Endodermal cell (in vitro differentiated cells): ENCODE measurements at regions not wholly inside any gene's neighbourhood (a gene's known extent, or its start where the extent isn't known, plus 50 kb on each side); places are given as distances from the start of the nearest gene placed in this dataset.

Experiments used
- DNase-seq: peaks from one replicate; pipeline ENCODE4 v3.0.0-alpha.2; 2017
- H3K27ac ChIP-seq: 2 replicates; pipeline ENCODE4 v1.5.1; 2013; ENCODE audit warnings: mild to moderate bottlenecking, low read depth, low read length, moderate library complexity
- H3K27me3 ChIP-seq: 2 replicates; pipeline ENCODE4 v1.6.1; 2013; ENCODE audit warnings: mild to moderate bottlenecking, low read length, moderate library complexity; ENCODE audit not compliant: insufficient read depth, control insufficient read depth, poor library complexity, severe bottlenecking
- H3K36me3 ChIP-seq: 2 replicates; pipeline ENCODE4 v1.7.0; 2013; ENCODE audit warnings: mild to moderate bottlenecking, low read length, moderate library complexity; ENCODE audit not compliant: control insufficient read depth, insufficient read depth
- H3K4me1 ChIP-seq: one replicate; pipeline ENCODE4 v1.7.0; 2013; ENCODE audit warnings: low read length; ENCODE audit not compliant: control insufficient read depth, insufficient read depth
- H3K4me3 ChIP-seq: 2 replicates; pipeline ENCODE4 v1.5.1; 2013; ENCODE audit warnings: mild to moderate bottlenecking, low read length, moderate library complexity
- H3K9ac ChIP-seq: 2 replicates; pipeline ENCODE4 v1.6.1; 2013; ENCODE audit warnings: mild to moderate bottlenecking, low read length, moderate library complexity; ENCODE audit not compliant: poor library complexity, severe bottlenecking; ENCODE audit errors: extremely low read depth
- H3K9me3 ChIP-seq: 2 replicates; pipeline ENCODE4 v1.6.1; 2013; ENCODE audit warnings: mild to moderate bottlenecking, low read length, moderate library complexity; ENCODE audit not compliant: control insufficient read depth
- H3K27ac Mint-ChIP-seq: 2 replicates; pipeline ENCODE4 v1.8.0; 2020; ENCODE audit warnings: mixed read lengths
- H3K27me3 Mint-ChIP-seq: 2 replicates; pipeline ENCODE4 v1.8.0; 2021; ENCODE audit warnings: mild to moderate bottlenecking, mixed read lengths; ENCODE audit not compliant: insufficient read depth
- H3K36me3 Mint-ChIP-seq: 2 replicates; pipeline ENCODE4 v1.8.0; 2020; ENCODE audit warnings: low read depth, mixed read lengths
- H3K4me1 Mint-ChIP-seq: 2 replicates; pipeline ENCODE4 v1.8.0; 2020; ENCODE audit warnings: mixed read lengths
- H3K4me3 Mint-ChIP-seq: 2 replicates; pipeline ENCODE4 v1.8.0; 2020; ENCODE audit warnings: mild to moderate bottlenecking, moderate library complexity, mixed read lengths
- H3K9me3 Mint-ChIP-seq: 2 replicates; pipeline ENCODE4 v1.8.0; 2020; ENCODE audit warnings: mild to moderate bottlenecking, mixed read lengths
- WGBS, 2 experiments: methylation state at CpG; one replicate each; pipeline versions ENCODE4 v1.1.5 to v1.1.7; 2013; ENCODE audit warnings: missing lambda C conversion rate in 2 of 2, mixed read lengths in 1 of 2; ENCODE audit not compliant: insufficient coverage in 1 of 2, insufficient read length in 1 of 2; 5-methylcytosine and 5-hydroxymethylcytosine counted together
- TF ChIP-seq, protein P1 (sequence below): fragments of 200-600 bp; sonication (generic); conservative IDR thresholded peaks from 2 replicates; pipeline ENCODE4 v1.5.0; 2021; ENCODE audit warnings: antibody characterized with exemption, mild to moderate bottlenecking

DNA sequence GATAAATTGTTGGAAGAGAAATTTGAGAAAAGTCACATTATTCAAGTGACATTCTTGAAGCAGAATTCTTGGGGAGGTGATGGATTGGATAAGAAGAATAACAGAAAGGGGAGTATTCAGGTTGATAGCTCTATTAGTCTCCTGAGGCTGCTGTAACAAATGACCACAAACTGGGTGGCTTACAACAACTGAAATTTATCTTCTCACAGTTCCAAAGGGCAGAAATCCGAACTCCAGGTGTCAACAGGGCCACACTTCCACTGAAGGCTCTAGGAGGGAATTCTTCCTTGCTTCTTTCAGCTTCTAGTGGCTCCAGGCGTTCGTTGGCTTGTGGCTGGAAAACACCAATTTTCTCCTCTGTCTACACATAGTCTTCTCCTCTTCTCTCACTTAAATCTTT is 99.8 kb downstream of the TES start:
- Mint-ChIP-seq H3K36me3 (no peaks in the 10 kb centered on the region), H3K4me3 (no peak overlapping the region), H3K4me1 (peaks cover 10% of the 10 kb centered on the region), H3K9me3 (no peaks in the 10 kb centered on the region), H3K27me3 (no peaks in the 10 kb centered on the region), H3K27ac (no peak overlapping the region)
- TF ChIP-seq, protein P1, sequence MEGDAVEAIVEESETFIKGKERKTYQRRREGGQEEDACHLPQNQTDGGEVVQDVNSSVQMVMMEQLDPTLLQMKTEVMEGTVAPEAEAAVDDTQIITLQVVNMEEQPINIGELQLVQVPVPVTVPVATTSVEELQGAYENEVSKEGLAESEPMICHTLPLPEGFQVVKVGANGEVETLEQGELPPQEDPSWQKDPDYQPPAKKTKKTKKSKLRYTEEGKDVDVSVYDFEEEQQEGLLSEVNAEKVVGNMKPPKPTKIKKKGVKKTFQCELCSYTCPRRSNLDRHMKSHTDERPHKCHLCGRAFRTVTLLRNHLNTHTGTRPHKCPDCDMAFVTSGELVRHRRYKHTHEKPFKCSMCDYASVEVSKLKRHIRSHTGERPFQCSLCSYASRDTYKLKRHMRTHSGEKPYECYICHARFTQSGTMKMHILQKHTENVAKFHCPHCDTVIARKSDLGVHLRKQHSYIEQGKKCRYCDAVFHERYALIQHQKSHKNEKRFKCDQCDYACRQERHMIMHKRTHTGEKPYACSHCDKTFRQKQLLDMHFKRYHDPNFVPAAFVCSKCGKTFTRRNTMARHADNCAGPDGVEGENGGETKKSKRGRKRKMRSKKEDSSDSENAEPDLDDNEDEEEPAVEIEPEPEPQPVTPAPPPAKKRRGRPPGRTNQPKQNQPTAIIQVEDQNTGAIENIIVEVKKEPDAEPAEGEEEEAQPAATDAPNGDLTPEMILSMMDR = no peak
- no peak for DNase-seq
- Histone ChIP-seq H3K36me3 (no peaks in the 10 kb centered on the region), H3K9me3 (no peaks in the 10 kb centered on the region), H3K9ac (no peak overlapping the region), H3K4me1 (peaks cover 3% of the 10 kb centered on the region), H3K4me3 (no peak overlapping the region), H3K27me3 (no peaks in the 10 kb centered on the region), H3K27ac (no peak overlapping the region)
- WGBS, 2 experiments = 63 to 90% methylated on average over 1 to 3 of the region's 3 CpGs

DNA sequence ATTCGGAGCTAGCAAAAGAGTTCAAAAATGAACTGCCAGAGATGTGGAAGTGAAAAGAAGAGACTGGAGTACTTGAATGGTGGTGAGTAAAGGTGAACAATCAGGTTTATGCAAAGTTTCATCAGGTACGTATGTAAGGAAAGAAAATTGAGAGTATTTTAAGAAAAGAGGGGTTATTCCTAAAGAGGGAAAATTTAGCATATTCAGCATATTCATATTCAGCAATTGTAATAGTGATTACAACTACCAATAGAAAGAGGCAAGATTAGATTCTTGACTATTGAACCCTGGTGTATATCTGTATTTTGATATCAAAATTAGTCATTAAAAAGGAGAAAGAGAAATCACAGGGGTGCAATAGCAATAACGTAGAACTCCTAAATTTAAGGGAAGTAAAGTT is 100.9 kb downstream of the TES start:
- H3K9ac ChIP-seq = no peak overlapping the region
- Mint-ChIP-seq H3K27me3 (no peaks in the 10 kb centered on the region), H3K36me3 (no peaks in the 10 kb centered on the region), H3K4me1 (peaks cover 2% of the 10 kb centered on the region), H3K27ac (no peak overlapping the region), H3K9me3 (no peaks in the 10 kb centered on the region), H3K4me3 (no peak overlapping the region)
- H3K36me3 ChIP-seq = no peaks in the 10 kb centered on the region
- no peaks in the 10 kb centered on the region for H3K27me3 ChIP-seq
- H3K4me3 ChIP-seq = no peak overlapping the region
- no peaks in the 10 kb centered on the region for H3K9me3 ChIP-seq
- DNase-seq = no peak
- 80 to 93% methylated on average over 2 to 3 of the region's 3 CpGs for WGBS, 2 experiments
- TF ChIP-seq, protein P1 = no peak
- H3K4me1 ChIP-seq = peaks cover 4% of the 10 kb centered on the region
- no peak overlapping the region for H3K27ac ChIP-seq

DNA sequence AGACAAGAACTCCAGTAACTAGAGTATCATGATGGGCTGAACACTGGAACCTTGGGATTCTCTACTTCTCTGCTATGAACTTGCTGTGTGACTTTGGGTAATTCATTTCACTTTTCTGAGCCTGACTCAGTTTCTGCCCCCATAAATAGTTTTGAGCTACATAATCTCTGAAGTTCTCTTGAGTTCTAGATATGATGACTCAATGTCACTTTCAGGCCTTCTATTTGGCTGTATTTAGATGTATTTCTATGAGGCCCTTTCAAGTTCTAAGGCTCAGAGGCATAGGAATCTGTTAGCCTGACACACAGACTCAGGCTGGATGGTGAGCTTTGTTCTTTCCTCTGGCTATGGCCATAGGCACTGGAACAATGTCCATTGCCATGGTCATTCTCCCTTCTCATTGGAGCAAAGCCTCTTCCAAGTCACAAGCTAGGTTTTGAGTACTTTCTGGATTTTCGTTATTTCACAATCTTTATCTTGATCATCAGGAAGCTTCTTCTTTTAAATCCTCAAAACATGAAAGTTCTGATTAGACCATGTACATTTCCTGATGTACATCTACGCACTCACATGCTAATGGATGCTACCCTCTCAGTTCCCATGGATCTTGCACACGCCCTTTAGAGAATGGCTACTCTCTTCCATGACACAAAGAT is 101.6 kb downstream of the TES start:
- Histone ChIP-seq H3K27me3 (no peaks in the 10 kb centered on the region), H3K9me3 (no peaks in the 10 kb centered on the region)

More for the DNA sequence above, 101.6 kb downstream of the TES start:
- no peaks in the 10 kb centered on the region for H3K36me3 ChIP-seq
- peaks cover 7% of the 10 kb centered on the region for H3K4me1 Mint-ChIP-seq
- H3K4me3 ChIP-seq = no peak overlapping the region
- peaks cover 5% of the 10 kb centered on the region for H3K4me1 ChIP-seq
- H3K9ac ChIP-seq = no peak overlapping the region
- no peaks in the 10 kb centered on the region for H3K27me3 Mint-ChIP-seq
- no peak overlapping the region for H3K27ac Mint-ChIP-seq
- no peak for DNase-seq
- no peaks in the 10 kb centered on the region for H3K9me3 Mint-ChIP-seq
- no peaks in the 10 kb centered on the region for H3K36me3 Mint-ChIP-seq
- no peak overlapping the region for H3K27ac ChIP-seq
- 93 to 95% methylated on average over 3 of the region's 3 CpGs for WGBS, 2 experiments
- no peak overlapping the region for H3K4me3 Mint-ChIP-seq
- TF ChIP-seq, protein P1 = no peak
